Lower leg skin (tissue), 3 donors: ENCODE measurements at regions not wholly inside any gene's neighbourhood (a gene's known extent, or its start where the extent isn't known, plus 50 kb on each side); places are given as distances from the start of the nearest gene placed in this dataset.

Experiments
- POLR2A ChIP-seq, 2 donors: fragments of 450-650 bp; IDR thresholded peaks; one replicate each; pipeline ENCODE4 v1.6.1; 2016 to 2017; ENCODE audit warnings: antibody characterized with exemption in 2 of 2, mild to moderate bottlenecking in 1 of 2, moderate library complexity in 1 of 2
- TF ChIP-seq, protein P1 (sequence below), 3 donors: fragments of 450-650 bp; IDR thresholded peaks; one replicate each; pipeline ENCODE4 v1.5.1; 2016; ENCODE audit warnings: antibody characterized with exemption in 3 of 3, mild to moderate bottlenecking in 3 of 3, moderate library complexity in 2 of 3

DNA sequence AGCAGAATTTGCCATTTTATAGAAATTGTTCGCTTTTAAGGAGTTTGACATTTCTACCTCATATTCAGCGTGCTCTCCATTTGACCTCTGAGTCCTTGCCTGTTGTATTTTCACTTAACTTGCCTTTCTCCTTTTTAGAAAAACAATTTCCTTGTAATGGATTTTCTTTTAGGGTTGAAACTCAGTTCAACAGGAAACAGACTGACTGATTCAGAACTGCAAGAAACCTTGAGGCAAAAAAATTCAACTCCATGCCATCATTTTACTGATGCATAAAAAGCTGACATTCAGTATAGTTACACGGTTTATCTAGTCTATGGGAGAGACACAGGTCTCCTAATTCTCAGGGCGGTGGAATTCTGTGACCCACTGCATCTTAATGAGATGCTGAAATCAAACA is 59.8 kb downstream of the MRPS30 start:
- TF ChIP-seq, protein P1, sequence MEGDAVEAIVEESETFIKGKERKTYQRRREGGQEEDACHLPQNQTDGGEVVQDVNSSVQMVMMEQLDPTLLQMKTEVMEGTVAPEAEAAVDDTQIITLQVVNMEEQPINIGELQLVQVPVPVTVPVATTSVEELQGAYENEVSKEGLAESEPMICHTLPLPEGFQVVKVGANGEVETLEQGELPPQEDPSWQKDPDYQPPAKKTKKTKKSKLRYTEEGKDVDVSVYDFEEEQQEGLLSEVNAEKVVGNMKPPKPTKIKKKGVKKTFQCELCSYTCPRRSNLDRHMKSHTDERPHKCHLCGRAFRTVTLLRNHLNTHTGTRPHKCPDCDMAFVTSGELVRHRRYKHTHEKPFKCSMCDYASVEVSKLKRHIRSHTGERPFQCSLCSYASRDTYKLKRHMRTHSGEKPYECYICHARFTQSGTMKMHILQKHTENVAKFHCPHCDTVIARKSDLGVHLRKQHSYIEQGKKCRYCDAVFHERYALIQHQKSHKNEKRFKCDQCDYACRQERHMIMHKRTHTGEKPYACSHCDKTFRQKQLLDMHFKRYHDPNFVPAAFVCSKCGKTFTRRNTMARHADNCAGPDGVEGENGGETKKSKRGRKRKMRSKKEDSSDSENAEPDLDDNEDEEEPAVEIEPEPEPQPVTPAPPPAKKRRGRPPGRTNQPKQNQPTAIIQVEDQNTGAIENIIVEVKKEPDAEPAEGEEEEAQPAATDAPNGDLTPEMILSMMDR (IDR thresholded peaks at IDR 0.05): no peak
- no peak for TF ChIP-seq POLR2A (IDR thresholded peaks at IDR 0.05)
